Stimulated activated CD4-positive, alpha-beta T cell treated with anti-CD3 and anti-CD28 coated beads, Interleukin-1b, Interleukin-23, amount 100 ng/mL, for 48 hours (primary cell): ENCODE measurements at regions not wholly inside any gene's neighbourhood (a gene's known extent, or its start where the extent isn't known, plus 50 kb on each side); places are given as distances from the start of the nearest gene placed in this dataset.

Source experiments
- DNase-seq: peaks from one replicate; pipeline ENCODE4 v3.0.0-alpha.2; 2020

- DNase-seq = no peak
Observed at GRCh38 chr2:81987370-81987769, 1682.8 kb upstream of the LRRTM1 start.

- DNase-seq = no peak
Observed at GRCh38 chr2:81984969-81985637, 1680.6 kb upstream of the LRRTM1 start.

GRCh38 chr2:81981585-81981984 is 1677.0 kb upstream of the LRRTM1 start:
- DNase-seq = no peak

- no peak for DNase-seq
Observed at GRCh38 chr2:81979086-81979485, 1674.5 kb upstream of the LRRTM1 start.

GRCh38 chr2:81976998-81977397 is 1672.4 kb upstream of the LRRTM1 start:
- no peak for DNase-seq

GRCh38 chr2:81974216-81974615 is 1669.7 kb upstream of the LRRTM1 start:
- no peak for DNase-seq

GRCh38 chr2:81942876-81943275 is 1638.3 kb upstream of the LRRTM1 start:
- DNase-seq = no peak

GRCh38 chr2:81942136-81942680 is 1637.7 kb upstream of the LRRTM1 start:
- DNase-seq = no peak

- DNase-seq = no peak
Observed at GRCh38 chr2:81940266-81940955, 1635.9 kb upstream of the LRRTM1 start.

- DNase-seq = no peak
Observed at GRCh38 chr2:81937944-81938343, 1633.4 kb upstream of the LRRTM1 start.

GRCh38 chr2:81903534-81903933 is 1599.0 kb upstream of the LRRTM1 start:
- no peak for DNase-seq

- no peak for DNase-seq
Observed at GRCh38 chr2:81901017-81901416, 1596.5 kb upstream of the LRRTM1 start.

GRCh38 chr2:81895620-81896250 is 1591.2 kb upstream of the LRRTM1 start:
- DNase-seq = no peak

- DNase-seq = no peak
Observed at GRCh38 chr2:81894451-81894990, 1590.0 kb upstream of the LRRTM1 start.

- no peak for DNase-seq
Observed at GRCh38 chr2:81876624-81877023, 1572.1 kb upstream of the LRRTM1 start.

- DNase-seq = no peak
Observed at GRCh38 chr2:81872006-81872405, 1567.5 kb upstream of the LRRTM1 start.

- no peak for DNase-seq
Observed at GRCh38 chr2:81870119-81870518, 1565.6 kb upstream of the LRRTM1 start.

- DNase-seq = no peak
Observed at GRCh38 chr2:81858998-81859397, 1554.4 kb upstream of the LRRTM1 start.

- DNase-seq = no peak
Observed at GRCh38 chr2:81853341-81853740, 1548.8 kb upstream of the LRRTM1 start.

- no peak for DNase-seq
Observed at GRCh38 chr2:81852651-81853050, 1548.1 kb upstream of the LRRTM1 start.

GRCh38 chr2:81839780-81840179 is 1535.2 kb upstream of the LRRTM1 start:
- no peak for DNase-seq

GRCh38 chr2:81835321-81836000 is 1530.9 kb upstream of the LRRTM1 start:
- DNase-seq = no peak

GRCh38 chr2:81786811-81787210 is 1482.3 kb upstream of the LRRTM1 start:
- no peak for DNase-seq
